Vagina (tissue), 2 donors: ENCODE measurements at regions not wholly inside any gene's neighbourhood (a gene's known extent, or its start where the extent isn't known, plus 50 kb on each side); places are given as distances from the start of the nearest gene placed in this dataset.

Experiments used
- DNase-seq, 2 donors: peaks; one replicate each; pipeline ENCODE4 v3.0.0-alpha.2; 2017; ENCODE audit errors: extremely low spot score in 2 of 2
- H3K27ac ChIP-seq: fragments of 200-600 bp; sonication (generic); one replicate; pipeline ENCODE4 v1.5.1; 2019
- H3K27me3 ChIP-seq: fragments of 200-600 bp; sonication (generic); one replicate; pipeline ENCODE4 v1.5.1; 2019
- H3K36me3 ChIP-seq, 2 donors: fragments of 200-600 bp; sonication (generic); one replicate each; pipeline ENCODE4 v1.5.1; 2017 to 2019
- H3K4me1 ChIP-seq: fragments of 200-600 bp; sonication (generic); one replicate; pipeline ENCODE4 v1.5.1; 2019
- H3K4me3 ChIP-seq, 2 donors: fragments of 200-600 bp; sonication (generic); 1 replicate in 1 of 2; 2 replicates in 1 of 2; pipeline ENCODE4 v1.5.1; 2016 to 2019
- H3K9me3 ChIP-seq: fragments of 200-600 bp; sonication (generic); one replicate; pipeline ENCODE4 v1.5.1; 2019
- CTCF ChIP-seq, 3 experiments: fragments of 450-650 bp in 2 of 3; fragments of 200-600 bp in 1 of 3; sonication (generic) in 1 of 3; IDR thresholded peaks; one replicate each; pipeline ENCODE4 v1.5.1; 2017 to 2019; ENCODE audit warnings: antibody characterized with exemption in 3 of 3, mild to moderate bottlenecking in 2 of 3, moderate library complexity in 2 of 3
- POLR2A ChIP-seq, 2 donors: fragments of 450-650 bp; IDR thresholded peaks; one replicate each; pipeline ENCODE4 v1.6.1; 2017; ENCODE audit warnings: antibody characterized with exemption in 2 of 2, mild to moderate bottlenecking in 2 of 2, moderate library complexity in 2 of 2
- POLR2AphosphoS5 ChIP-seq, 2 donors: sonication (generic); formaldehyde crosslinking; IDR thresholded peaks; one replicate each; pipeline ENCODE4 v1.9.0; 2017; ENCODE audit warnings: antibody characterized with exemption in 2 of 2, mild to moderate bottlenecking in 2 of 2, low read depth in 1 of 2; ENCODE audit not compliant: insufficient read depth in 1 of 2
- intact Hi-C: fragments of 100-400 bp; cut with DNase I; formaldehyde crosslinking; loops from one replicate; pipeline ENCODE4 v1.15.1; 2023

DNA sequence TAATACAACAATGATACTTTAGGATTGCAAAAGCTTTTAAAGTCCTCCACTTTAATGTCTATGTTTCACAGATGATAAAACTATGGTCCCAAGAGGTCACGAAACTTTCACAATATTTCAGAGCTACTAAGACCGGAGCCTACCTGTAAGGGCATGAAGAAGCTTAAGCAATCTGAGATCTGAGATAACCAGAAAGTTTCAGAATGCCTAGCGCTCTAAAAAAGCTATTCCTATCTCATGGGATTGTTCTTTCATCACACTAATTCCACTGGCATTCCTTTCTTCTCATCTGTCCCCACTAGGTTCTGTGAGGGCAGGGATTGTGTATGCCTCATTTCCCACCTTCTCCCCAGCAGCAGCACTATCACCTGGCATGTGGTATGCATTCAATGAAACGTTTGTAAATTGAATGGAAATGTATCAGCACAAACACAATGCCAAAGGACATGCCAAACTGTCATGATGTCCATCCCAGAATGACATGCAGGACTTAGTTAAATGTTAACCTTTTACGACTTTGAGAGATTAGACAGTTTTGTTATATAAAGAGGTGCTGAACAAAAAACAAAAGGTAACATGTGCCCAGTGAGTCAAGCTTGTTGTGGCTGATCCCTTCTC is 104.7 kb upstream of the NR2F2 start:
- no peaks in the 10 kb centered on the region for H3K9me3 ChIP-seq
- H3K4me1 ChIP-seq: no peaks in the 10 kb centered on the region
- no peak for DNase-seq
- H3K27ac ChIP-seq: no peak overlapping the region
- no peak overlapping the region for H3K4me3 ChIP-seq
- no peaks in the 10 kb centered on the region for H3K27me3 ChIP-seq
- TF ChIP-seq POLR2AphosphoS5 (IDR thresholded peaks at IDR 0.05; ENCODE audit: insufficient read depth in 1 of 2, low read depth in 1 of 2) (no peak), CTCF (IDR thresholded peaks at IDR 0.05) (no peak), POLR2A (IDR thresholded peaks at IDR 0.05) (no peak)
- no peaks in the 10 kb centered on the region for H3K36me3 ChIP-seq
- intact Hi-C loops: no loop called here

DNA sequence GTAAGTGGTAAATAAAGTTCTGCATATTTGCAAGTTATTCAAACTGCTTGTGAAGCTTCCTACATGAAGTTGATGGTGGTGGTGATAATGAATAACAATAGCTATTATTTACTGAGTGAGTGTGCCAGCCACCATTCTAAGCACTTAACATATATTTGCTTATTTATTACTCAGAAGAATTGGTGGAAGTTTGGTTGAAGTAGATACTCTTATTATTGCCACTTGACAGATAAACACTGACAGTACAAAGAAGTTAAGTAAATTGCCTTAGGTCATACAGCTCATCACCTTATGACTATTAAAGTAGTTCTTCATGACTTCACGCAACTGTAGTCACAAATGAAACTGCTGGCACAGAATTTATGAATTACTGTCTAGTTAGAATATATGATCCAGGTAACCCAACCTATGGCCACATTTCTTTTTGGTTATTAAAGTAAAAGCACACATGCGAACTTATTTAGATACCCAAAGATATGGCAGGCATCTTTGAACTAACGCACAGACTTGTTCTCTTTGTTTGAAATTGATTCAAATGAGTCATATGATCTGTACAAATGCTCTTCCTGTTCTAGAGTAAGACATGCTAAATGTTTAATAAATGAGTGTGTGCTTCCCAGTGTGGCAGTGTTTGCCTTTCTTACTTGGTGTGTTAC is 99.8 kb upstream of the NR2F2 start:
- intact Hi-C loops: no loop called here
- H3K4me3 ChIP-seq: no peak overlapping the region

DNA sequence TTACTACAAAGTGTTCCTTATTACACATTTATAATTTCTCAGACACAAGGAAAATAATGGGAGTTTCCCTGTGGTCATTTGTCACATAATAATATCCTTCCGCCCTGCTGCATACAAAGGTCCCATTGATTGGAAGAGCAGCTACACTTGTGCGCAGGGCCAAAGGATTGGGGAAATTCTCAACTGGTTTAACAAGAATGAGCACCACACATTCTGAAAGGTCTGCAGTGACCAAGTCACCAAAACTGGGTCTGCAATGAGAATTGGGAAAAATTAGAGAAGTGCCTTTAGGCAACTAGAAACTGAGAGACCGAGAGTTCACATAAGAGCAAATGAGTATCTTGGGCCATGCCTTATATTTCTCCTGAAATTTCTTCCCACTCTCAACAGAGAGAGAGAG is 98.2 kb upstream of the NR2F2 start:
- intact Hi-C loops: no loop called here
- no peak for DNase-seq
- Histone ChIP-seq H3K27me3 (no peaks in the 10 kb centered on the region), H3K36me3 (no peaks in the 10 kb centered on the region), H3K4me3 (no peak overlapping the region), H3K9me3 (no peaks in the 10 kb centered on the region), H3K27ac (no peak overlapping the region), H3K4me1 (peaks cover 18% of the 10 kb centered on the region)
- TF ChIP-seq POLR2A (IDR thresholded peaks at IDR 0.05): no peak
- no peak for TF ChIP-seq POLR2AphosphoS5 (IDR thresholded peaks at IDR 0.05; ENCODE audit: insufficient read depth in 1 of 2, low read depth in 1 of 2)
- no peak for TF ChIP-seq CTCF (IDR thresholded peaks at IDR 0.05)

More for the DNA sequence above, 99.8 kb upstream of the NR2F2 start:
- Histone ChIP-seq H3K27me3 (no peaks in the 10 kb centered on the region), H3K4me1 (peaks cover 18% of the 10 kb centered on the region), H3K36me3 (no peaks in the 10 kb centered on the region), H3K9me3 (no peaks in the 10 kb centered on the region), H3K27ac (no peak overlapping the region)
- peak in 1 of 2 donors; percentile 73 for TF ChIP-seq POLR2AphosphoS5 (IDR thresholded peaks at IDR 0.05; ENCODE audit: insufficient read depth in 1 of 2, low read depth in 1 of 2)
- TF ChIP-seq POLR2A (IDR thresholded peaks at IDR 0.05): no peak
- TF ChIP-seq CTCF (IDR thresholded peaks at IDR 0.05): no peak
- no peak for DNase-seq

DNA sequence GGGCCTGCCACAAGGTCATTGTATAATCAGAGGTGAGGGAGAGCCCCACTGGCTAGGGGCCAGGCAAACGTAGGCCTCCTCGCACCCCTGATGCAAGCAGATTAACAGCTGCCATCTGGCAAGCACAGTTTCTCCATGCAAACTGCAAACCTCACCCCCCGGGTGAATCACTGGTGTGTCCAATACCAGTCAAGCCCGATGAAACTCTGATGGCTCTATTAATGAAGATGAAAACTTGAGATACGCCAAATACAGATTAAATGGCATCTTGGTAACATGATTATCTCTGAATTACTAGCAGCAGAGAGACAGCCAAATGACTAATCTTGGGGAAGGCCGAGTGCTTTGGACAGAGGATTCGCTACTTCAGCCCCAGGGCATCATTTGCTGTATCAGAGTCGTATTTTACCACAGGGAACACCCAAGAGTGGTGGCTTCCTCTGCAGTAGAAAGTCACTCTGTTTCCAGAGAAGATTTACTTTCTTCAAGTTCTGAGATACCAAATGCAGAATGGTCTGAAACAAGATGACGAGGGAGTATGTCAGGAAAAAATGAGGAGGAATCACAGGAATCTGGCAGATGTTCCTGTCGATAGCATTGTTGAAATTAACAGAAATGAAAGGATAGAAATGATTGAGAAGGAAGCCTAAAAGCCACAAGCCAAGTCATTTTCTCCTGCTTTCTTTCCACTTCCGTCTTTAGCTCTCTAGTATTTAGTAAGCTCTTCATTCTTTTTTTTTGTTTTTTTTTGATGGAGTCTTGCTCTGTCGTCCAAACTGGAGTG is 96.2 kb upstream of the NR2F2 start:
- Histone ChIP-seq H3K4me3 (no peak overlapping the region), H3K27me3 (no peaks in the 10 kb centered on the region), H3K4me1 (peaks cover 18% of the 10 kb centered on the region), H3K27ac (peak overlapping the region; percentile 39), H3K36me3 (no peaks in the 10 kb centered on the region), H3K9me3 (no peaks in the 10 kb centered on the region)
- no peak for DNase-seq
- intact Hi-C loops: no loop called here
- no peak for TF ChIP-seq POLR2A (IDR thresholded peaks at IDR 0.05)
- TF ChIP-seq CTCF (IDR thresholded peaks at IDR 0.05): no peak
- TF ChIP-seq POLR2AphosphoS5 (IDR thresholded peaks at IDR 0.05; ENCODE audit: insufficient read depth in 1 of 2, low read depth in 1 of 2): no peak
